Umbilical cord (tissue), 1 donor: ENCODE measurements at regions not wholly inside any gene's neighbourhood (a gene's known extent, or its start where the extent isn't known, plus 50 kb on each side); places are given as distances from the start of the nearest gene placed in this dataset.

Experiments used
- DNase-seq: peaks from one replicate; pipeline ENCODE4 v3.0.0-alpha.2; 2015; ENCODE audit warnings: low spot score

GRCh38 chr16:79543219-79543618 lies 57.3 kb downstream of the MAF start:
- DNase-seq, result no peak

GRCh38 chr16:79542237-79542774 lies 58.2 kb downstream of the MAF start:
- DNase-seq, result peak; percentile 60

- DNase-seq, result no peak
Measured at GRCh38 chr16:79540825-79541595, 59.5 kb downstream of the MAF start.

DNA sequence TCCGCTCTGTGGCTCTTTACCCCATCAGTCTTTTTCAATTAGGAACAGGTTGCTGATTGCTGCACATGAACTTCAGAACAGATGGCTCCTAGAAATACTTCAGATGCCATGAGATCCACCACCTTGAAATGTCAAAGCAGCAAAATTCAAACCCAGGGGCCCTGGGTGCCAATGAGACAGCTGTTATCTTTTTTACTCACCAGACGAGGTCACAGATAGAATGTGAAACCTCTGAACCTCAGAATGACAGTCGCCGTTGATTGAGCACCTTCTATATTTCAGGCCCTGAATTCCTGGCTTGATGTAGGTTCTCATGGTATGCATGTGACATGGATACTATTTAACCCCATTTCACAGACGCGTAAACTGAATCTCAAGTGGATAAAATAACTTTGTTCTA lies 63.0 kb downstream of the MAF start:
- DNase-seq, result no peak

GRCh38 chr16:79536958-79537357 lies 63.6 kb downstream of the MAF start:
- DNase-seq, result no peak

GRCh38 chr16:79535130-79535529 lies 65.4 kb downstream of the MAF start:
- peak; percentile 21 for DNase-seq

DNA sequence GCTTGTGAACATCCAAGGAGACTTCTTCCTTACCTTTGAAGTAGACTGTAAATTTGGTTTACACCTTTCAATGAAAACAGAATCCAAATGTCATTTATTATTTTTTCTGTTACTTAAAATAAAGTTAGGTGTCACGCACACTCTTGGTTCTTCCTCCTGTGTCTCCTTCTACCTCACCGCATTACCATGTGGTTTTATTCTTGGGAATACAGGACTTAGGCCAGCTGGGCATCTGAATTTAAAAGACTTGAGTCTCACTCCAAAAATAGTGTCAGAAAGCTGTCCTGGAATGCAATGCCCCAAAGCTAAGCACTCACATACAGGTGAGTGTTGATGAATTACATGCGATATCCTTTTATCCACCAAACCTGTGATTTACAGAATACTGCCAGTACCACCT lies 66.4 kb downstream of the MAF start:
- no peak for DNase-seq

GRCh38 chr16:79533292-79533691 lies 67.2 kb downstream of the MAF start:
- no peak for DNase-seq

DNA sequence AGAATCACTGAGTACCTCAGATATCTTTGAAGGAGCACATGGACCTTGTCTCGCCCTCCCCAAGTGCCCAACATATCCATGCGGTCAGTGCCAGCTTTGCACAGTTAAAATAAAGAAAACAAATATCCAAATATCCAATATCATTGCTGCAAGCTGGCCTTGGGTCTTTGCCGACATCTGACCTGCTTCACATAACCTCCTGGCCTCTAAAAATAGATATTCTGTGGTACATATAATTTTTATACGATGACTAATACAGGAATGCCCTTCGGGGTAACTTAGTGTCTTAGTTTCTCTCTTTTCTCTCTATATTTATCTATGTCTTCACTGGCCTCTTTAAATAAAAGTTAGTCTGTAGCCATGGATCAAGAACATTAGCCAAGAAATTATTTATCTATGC lies 67.8 kb downstream of the MAF start:
- no peak for DNase-seq

DNA sequence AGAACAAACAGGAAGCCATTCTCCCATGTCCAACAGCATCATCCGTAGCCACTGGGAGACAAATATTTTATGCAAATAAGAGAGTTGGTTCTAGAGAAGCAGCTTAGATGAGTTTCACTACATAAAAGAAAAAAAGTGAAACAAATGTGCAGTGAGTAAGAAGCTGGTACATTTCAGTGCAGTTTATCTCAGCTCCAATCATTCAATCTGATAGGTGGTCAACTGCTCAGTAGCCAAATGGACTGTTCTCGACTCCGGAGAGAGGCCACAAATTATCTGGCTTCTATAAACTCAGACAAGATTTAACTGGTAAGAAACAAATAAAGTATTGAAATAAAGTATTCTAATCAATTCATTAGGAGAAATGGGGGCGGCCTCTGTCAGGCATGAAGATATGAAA lies 68.3 kb downstream of the MAF start:
- DNase-seq, result no peak

GRCh38 chr16:79528338-79528737 lies 72.2 kb downstream of the MAF start:
- DNase-seq, result peak; percentile 91

- peak; percentile 80 for DNase-seq
Measured at GRCh38 chr16:79523971-79524370, 76.6 kb downstream of the MAF start.

GRCh38 chr16:79519448-79519847 lies 81.1 kb downstream of the MAF start:
- DNase-seq, result no peak

DNA sequence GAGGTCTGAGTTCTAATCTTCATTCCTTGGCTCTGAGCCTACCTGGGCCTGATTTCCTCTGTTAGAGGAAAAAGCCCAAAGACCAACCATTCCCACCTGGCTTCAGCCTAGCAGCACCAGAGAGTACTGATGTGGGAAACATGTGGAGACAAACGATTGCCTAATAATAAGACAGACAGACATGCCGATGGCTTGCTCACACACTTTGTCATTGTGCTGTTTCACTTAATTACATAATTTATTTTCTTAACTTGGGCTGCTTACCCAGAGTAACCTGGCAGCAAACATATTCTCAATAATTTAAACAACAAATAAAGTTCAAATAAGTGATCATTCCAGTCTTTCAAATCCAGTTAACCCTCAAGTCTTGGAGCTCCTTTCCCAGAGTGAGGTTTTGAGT lies 83.4 kb downstream of the MAF start:
- DNase-seq, result no peak

- DNase-seq, result no peak
Measured at GRCh38 chr16:79510879-79511278, 89.7 kb downstream of the MAF start.

GRCh38 chr16:79509906-79510305 lies 90.6 kb downstream of the MAF start:
- DNase-seq, result no peak

DNA sequence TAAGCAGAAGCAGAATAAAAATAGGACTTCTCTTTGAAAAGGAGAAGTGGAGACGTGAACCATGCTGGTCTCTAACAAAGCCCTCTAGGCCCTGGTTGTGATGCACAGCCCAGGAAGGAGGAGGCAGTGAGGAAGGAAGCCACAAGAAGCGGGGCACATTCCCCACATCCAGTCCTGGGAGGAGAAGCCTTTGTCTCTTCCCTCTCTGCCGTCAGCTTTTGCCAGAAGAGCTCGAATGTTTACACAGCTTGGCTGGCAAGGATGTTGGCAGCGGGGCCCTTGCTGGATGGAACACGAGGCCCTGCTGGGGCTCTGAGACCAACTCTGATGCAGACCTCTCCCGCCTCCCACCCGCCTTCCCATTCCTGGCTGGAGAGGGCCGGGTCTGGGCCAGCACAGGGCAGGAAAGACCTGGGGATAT lies 91.3 kb downstream of the MAF start:
- peak; percentile 56 for DNase-seq

- DNase-seq, result no peak
Measured at GRCh38 chr16:79508294-79508693, 92.2 kb downstream of the MAF start.

DNA sequence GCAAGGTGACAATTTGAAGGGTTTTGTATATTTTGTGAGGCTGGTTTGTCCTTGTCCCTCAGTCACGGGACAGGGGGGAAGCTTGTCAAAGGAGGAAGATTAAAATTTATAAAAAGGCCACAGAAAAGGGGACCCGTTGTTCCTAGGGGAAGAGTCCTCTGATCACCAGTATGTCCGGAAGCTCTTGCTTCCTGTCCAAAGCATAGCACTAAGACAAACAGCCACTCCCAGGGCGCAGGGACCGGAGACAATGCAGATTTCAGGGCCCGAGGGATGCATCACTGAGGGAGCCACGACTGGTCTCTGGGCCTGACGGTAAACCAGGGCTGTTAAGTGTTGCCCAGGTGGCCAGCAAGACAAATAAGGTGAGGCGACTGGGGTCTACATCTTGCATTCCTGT lies 95.2 kb downstream of the MAF start:
- DNase-seq, result no peak

DNA sequence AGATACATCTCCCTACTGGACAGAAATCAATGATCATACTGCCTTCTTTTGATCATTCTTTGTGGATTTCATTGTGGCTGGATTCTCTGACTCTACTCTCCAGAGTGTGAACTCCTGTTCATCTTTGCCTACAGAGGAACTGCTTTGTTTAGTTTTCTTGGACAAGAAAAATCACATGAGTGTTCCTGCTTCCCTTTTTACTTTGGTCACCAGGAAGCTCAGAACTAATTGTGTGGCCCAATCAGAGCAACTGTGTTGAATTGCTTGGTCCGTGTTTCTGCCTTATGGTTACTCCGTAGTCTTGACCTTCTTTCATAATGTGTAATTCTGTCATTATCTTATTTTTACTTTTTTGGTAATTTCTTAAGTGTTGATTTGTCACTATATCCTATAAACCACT lies 97.0 kb downstream of the MAF start:
- no peak for DNase-seq

DNA sequence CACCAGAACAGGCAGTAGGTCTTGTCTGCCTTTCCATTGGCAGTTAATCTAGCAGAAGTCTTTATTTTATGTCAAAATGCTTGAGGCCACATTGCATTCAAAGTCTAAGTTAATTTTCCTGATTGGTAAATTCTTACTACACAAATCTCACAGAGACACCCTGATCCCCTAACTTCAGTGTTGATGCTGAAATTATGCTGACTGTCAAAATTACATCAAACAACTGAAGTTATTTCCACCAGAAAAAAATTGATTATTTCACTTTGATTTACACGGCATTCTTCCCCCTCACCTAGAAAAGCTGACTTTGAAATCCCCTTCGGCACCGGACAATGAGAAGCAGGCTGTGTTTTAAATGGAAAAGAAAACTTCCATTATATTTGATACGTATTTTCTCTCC lies 99.1 kb downstream of the MAF start:
- DNase-seq, result no peak

GRCh38 chr16:79500866-79501265 lies 99.7 kb downstream of the MAF start:
- no peak for DNase-seq

DNA sequence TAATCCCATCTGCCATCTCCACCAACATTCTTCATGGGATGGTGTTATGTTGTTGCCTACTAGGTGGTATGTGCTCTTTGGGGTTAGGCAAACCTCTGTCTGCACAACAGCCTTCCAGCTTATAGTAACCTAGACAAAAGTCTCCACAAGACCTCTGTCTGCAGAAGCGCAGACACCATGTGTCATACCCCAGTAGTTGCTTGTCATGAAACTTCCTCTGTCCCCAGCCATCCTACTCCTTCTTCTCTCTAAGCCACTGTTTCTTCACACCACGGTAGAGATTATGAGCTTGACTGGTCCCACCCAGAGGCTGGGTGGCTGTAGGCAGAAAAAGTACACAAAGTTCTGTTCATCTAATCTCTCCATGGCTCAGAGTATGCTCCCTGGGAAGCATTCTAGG lies 100.3 kb downstream of the MAF start:
- DNase-seq, result no peak

DNA sequence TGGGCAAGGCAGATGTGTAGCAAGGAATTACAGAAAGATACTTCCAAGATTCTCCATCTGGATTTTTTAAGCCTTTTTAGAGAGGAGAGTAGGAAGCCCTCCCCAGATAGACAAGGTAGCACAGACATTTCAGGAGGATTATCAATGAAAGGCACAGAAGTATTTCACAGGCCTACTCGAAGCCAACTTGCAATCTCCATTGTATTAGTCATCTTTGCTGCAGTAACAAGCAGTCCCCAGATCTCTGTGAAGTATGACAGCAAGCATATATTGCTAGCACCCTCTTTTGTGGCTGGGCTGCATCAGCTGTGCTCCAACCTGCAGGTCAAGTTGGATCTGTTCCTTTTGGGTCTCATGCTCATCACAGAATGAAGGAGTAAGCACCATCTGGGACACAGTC lies 101.6 kb downstream of the MAF start:
- DNase-seq, result no peak
